HUES6 (cell line): ENCODE measurements at regions not wholly inside any gene's neighbourhood (a gene's known extent, or its start where the extent isn't known, plus 50 kb on each side); places are given as distances from the start of the nearest gene placed in this dataset.

Experiments
- H3K27ac ChIP-seq: 2 replicates; pipeline ENCODE4 v1.7.0; 2013; ENCODE audit warnings: low read depth, mild to moderate bottlenecking, low read length, inconsistent platforms
- H3K27me3 ChIP-seq: 2 replicates; pipeline ENCODE4 v1.6.1; 2013; ENCODE audit warnings: low read length; ENCODE audit not compliant: control insufficient read depth, insufficient read depth
- H3K36me3 ChIP-seq: 2 replicates; pipeline ENCODE4 v1.6.1; 2013; ENCODE audit warnings: low read length; ENCODE audit not compliant: control insufficient read depth, insufficient read depth
- H3K4me1 ChIP-seq: 2 replicates; pipeline ENCODE4 v1.6.1; 2013; ENCODE audit warnings: low read length; ENCODE audit not compliant: control insufficient read depth, insufficient read depth
- H3K4me3 ChIP-seq: 2 replicates; pipeline ENCODE4 v1.5.1; 2013; ENCODE audit warnings: low read depth, low read length
- H3K9ac ChIP-seq: one replicate; pipeline ENCODE4 v1.6.1; 2013; ENCODE audit warnings: mild to moderate bottlenecking, low read length
- H3K9me3 ChIP-seq: 2 replicates; pipeline ENCODE4 v1.6.1; 2013; ENCODE audit warnings: low read depth, low read length; ENCODE audit not compliant: control insufficient read depth, insufficient read depth

DNA sequence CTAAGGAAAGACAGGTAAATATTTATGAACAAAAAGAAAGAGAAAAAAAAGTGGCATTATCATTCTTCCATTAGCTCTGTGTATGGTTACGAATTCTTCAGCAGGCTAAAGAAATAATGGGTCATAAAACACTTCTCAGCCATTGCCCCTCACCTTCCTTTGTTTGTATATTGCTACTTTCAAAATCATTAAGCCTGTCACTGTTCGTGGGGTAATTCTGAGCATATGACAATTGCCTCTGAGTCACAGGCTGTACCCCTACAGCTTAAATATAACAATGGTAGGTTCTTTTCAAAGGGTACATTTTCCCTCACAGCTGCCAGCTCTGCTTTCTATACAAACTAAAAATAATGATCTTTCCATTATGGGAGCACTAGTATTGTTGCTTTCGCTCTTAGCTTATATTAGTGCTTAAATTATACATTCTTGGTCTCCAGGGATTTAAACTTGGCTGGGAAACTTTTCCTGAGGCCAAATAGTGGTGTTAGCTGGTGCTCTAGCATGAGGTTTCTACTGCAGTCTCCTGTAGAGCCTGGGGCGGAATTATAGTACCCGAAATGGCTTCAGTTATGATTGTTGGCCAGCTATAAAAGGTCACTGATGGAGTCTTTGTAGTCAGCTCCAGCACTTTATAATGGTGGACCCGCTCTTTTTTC is 74.7 kb upstream of the CDH11 start:
- Histone ChIP-seq H3K4me1 (no peaks in the 10 kb centered on the region), H3K4me3 (no peak overlapping the region), H3K36me3 (no peaks in the 10 kb centered on the region), H3K9ac (no peak overlapping the region), H3K9me3 (no peaks in the 10 kb centered on the region), H3K27me3 (no peaks in the 10 kb centered on the region), H3K27ac (no peak overlapping the region)

- no peaks in the 10 kb centered on the region for H3K27me3 ChIP-seq
- no peaks in the 10 kb centered on the region for H3K36me3 ChIP-seq
- no peaks in the 10 kb centered on the region for H3K4me1 ChIP-seq
- H3K4me3 ChIP-seq, result no peak overlapping the region
- H3K27ac ChIP-seq, result no peak overlapping the region
- H3K9me3 ChIP-seq, result no peaks in the 10 kb centered on the region
- no peak overlapping the region for H3K9ac ChIP-seq
Measured at GRCh38 chr16:65195998-65196397, 74.1 kb upstream of the CDH11 start.

- Histone ChIP-seq H3K9me3 (no peaks in the 10 kb centered on the region), H3K9ac (no peak overlapping the region), H3K27ac (no peak overlapping the region), H3K36me3 (no peaks in the 10 kb centered on the region), H3K27me3 (no peaks in the 10 kb centered on the region), H3K4me3 (no peak overlapping the region), H3K4me1 (no peaks in the 10 kb centered on the region)
Measured at GRCh38 chr16:65185241-65185778, 63.4 kb upstream of the CDH11 start.

DNA sequence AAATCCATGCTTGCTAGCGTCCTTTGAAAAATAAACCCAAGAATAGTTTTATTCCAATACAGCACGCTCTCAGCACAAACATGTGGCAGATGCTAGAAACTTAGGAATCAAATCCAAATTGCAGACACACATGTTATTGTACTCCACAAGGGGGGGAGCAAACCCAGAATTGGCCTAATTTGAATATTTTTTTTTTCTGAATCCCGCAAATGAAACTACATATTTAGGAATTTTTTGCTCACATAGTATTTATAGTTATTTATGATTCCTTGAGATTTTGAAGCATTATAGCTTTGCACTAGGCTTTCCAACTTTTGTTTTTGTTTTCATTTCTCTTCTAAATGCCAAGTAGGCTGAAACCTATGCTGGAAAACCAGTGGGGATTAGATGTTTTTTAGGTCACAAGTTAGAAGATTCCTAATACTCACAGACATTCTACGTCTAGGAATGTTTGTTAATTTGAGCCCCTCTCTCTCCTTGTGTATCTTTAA is 59.3 kb upstream of the CDH11 start:
- no peak overlapping the region for H3K4me3 ChIP-seq
- no peak overlapping the region for H3K9ac ChIP-seq
- H3K4me1 ChIP-seq, result no peaks in the 10 kb centered on the region
- H3K27me3 ChIP-seq, result no peaks in the 10 kb centered on the region
- H3K27ac ChIP-seq, result no peak overlapping the region
- no peaks in the 10 kb centered on the region for H3K9me3 ChIP-seq
- H3K36me3 ChIP-seq, result no peaks in the 10 kb centered on the region

- H3K36me3 ChIP-seq, result no peaks in the 10 kb centered on the region
- H3K4me3 ChIP-seq, result no peak overlapping the region
- H3K9ac ChIP-seq, result no peak overlapping the region
- no peak overlapping the region for H3K27ac ChIP-seq
- H3K27me3 ChIP-seq, result no peaks in the 10 kb centered on the region
- no peaks in the 10 kb centered on the region for H3K4me1 ChIP-seq
- no peaks in the 10 kb centered on the region for H3K9me3 ChIP-seq
Measured at GRCh38 chr16:65178151-65178550, 56.3 kb upstream of the CDH11 start.

DNA sequence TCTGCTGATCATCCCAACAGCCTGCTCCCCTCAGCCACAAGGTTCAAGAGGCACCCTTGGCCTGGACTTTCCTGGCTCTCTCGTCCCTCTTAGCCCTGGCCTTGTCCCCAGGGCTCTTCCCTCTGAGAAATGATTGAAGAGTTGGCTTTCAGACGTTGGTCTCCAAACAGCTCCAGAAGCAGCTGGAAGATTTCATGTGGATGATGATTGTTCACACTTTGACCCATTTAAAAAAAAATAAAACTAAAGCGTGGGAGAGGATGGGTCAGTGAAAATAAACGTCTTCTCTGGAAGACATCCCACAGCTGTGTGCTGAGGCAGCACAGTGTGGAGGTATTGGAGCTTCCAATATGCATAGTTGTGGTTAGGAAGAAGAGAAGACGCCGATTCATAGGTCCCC is 54.7 kb upstream of the CDH11 start:
- no peaks in the 10 kb centered on the region for H3K36me3 ChIP-seq
- no peak overlapping the region for H3K27ac ChIP-seq
- no peaks in the 10 kb centered on the region for H3K9me3 ChIP-seq
- H3K4me1 ChIP-seq, result no peaks in the 10 kb centered on the region
- H3K4me3 ChIP-seq, result no peak overlapping the region
- H3K27me3 ChIP-seq, result no peaks in the 10 kb centered on the region
- no peak overlapping the region for H3K9ac ChIP-seq

GRCh38 chr16:65172356-65172755 is 50.5 kb upstream of the CDH11 start:
- no peaks in the 10 kb centered on the region for H3K36me3 ChIP-seq
- H3K9ac ChIP-seq, result no peak overlapping the region
- H3K4me3 ChIP-seq, result no peak overlapping the region
- no peaks in the 10 kb centered on the region for H3K27me3 ChIP-seq
- no peak overlapping the region for H3K27ac ChIP-seq
- no peaks in the 10 kb centered on the region for H3K9me3 ChIP-seq
- H3K4me1 ChIP-seq, result no peaks in the 10 kb centered on the region
